Coronary artery (tissue), 2 donors: ENCODE measurements at regions not wholly inside any gene's neighbourhood (a gene's known extent, or its start where the extent isn't known, plus 50 kb on each side); places are given as distances from the start of the nearest gene placed in this dataset.

Source experiments
- DNase-seq: peaks from one replicate; pipeline ENCODE4 v3.0.0-alpha.2; 2017; ENCODE audit warnings: low spot score
- H3K27ac ChIP-seq, 2 donors: fragments of 200-600 bp; sonication (generic); one replicate each; pipeline ENCODE4 v1.5.1; 2016 to 2019
- H3K4me3 ChIP-seq: fragments of 200-600 bp; sonication (generic); 2 replicates; pipeline ENCODE4 v1.5.1; 2016; ENCODE audit warnings: mild to moderate bottlenecking, moderate library complexity
- CTCF ChIP-seq: fragments of 200-600 bp; sonication (generic); IDR thresholded peaks from one replicate; pipeline ENCODE4 v1.5.1; 2019; ENCODE audit warnings: antibody characterized with exemption

DNA sequence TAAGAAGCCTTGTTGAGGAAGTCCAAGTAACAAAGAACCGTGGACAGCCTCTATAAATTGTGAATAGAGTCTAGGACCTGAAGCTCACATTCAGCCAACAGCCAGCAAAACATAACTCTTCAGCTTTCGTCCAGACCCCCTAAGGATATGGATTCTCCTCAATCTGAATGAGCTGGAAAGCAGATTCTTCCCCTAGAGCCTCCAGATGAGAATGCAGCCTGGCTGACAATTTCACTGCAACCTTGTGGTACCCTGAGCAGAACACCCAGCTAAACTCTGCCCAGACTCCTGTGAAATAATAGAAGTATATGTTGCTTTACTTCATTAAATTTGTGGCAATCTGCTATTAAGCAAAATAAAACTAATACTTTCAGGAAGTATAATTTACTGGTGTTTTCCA, 483.5 kb upstream of the SLC8A1 start:
- TF ChIP-seq CTCF, result no peak
- DNase-seq, result no peak
- Histone ChIP-seq H3K27ac (no peak overlapping the region), H3K4me3 (no peak overlapping the region)

- Histone ChIP-seq H3K4me3 (no peak overlapping the region), H3K27ac (no peak overlapping the region)
- TF ChIP-seq CTCF, result no peak
- DNase-seq, result no peak
Observed at GRCh38 chr2:40937284-40937683, 485.4 kb upstream of the SLC8A1 start.

GRCh38 chr2:40953341-40953740, 501.5 kb upstream of the SLC8A1 start:
- TF ChIP-seq CTCF, result no peak

GRCh38 chr2:40955042-40955441, 503.2 kb upstream of the SLC8A1 start:
- Histone ChIP-seq H3K27ac (no peak overlapping the region), H3K4me3 (no peak overlapping the region)
- DNase-seq, result no peak
- no peak for TF ChIP-seq CTCF

More at GRCh38 chr2:40953341-40953740, 501.5 kb upstream of the SLC8A1 start:
- no peak overlapping the region for H3K4me3 ChIP-seq
- DNase-seq, result no peak
- H3K27ac ChIP-seq, result no peak overlapping the region

DNA sequence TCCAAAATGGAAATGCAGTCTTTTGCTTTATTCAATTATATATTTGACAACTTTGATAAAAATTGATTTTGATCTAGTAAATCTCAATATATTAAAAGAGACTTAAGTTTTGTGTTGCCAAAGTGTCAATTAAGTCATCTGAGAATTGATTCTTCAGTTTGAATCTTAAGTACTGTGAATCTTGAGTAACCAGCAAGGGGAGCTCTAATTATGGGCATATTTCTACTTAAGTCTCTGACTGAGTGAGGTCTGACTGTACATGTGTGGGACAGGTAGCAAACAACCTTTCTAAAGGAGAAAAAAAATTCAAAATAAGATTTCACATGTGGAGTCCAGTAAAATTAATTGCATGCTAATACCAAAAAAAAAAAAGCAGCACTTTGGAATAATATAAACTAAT, 503.7 kb upstream of the SLC8A1 start:
- DNase-seq, result no peak
- no peak for TF ChIP-seq CTCF
- no peak overlapping the region for H3K27ac ChIP-seq
- H3K4me3 ChIP-seq, result no peak overlapping the region

DNA sequence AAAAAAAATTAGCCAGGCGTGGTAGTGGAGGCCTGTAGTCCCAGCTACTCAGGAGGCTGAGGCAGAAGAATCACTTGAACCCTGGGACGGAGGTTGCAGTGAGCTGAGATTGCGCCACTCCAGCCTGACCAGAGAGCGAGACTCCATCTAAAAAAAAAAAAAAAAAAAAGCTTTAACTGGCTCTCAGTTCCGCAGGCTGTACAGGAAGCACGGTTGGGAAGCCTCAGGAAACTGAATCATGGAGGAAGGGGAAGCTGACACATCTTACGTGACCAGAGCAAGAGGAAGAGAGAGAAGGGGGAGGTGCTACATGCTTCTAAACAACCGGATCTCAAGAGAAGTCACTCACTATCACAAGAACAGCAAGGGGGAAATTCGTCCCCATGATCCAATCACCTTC, 505.6 kb upstream of the SLC8A1 start:
- no peak for DNase-seq
- H3K27ac ChIP-seq, result no peak overlapping the region
- H3K4me3 ChIP-seq, result no peak overlapping the region
- TF ChIP-seq CTCF, result no peak

DNA sequence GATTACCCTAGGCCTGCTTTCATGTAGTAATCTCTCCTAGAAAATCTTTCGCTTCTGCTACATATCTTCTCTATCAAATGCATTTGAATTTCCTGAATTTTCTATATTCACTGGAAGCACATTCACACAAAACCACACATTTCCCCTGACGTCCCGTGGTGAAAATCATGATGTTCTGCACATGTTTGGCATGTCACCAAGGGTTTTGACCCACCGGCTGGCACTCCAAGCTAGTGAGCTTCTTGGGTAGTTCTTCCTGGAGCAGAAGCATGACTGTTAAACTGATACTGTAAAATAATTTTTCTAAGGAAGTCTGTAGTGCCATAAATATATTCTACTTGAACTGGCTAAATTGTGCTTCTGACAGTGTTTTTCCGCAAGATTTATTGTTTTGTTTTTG, 510.1 kb upstream of the SLC8A1 start:
- no peak for DNase-seq
- Histone ChIP-seq H3K27ac (no peak overlapping the region), H3K4me3 (no peak overlapping the region)
- no peak for TF ChIP-seq CTCF
